GM20000 (cell line): ENCODE measurements at regions not wholly inside any gene's neighbourhood (a gene's known extent, or its start where the extent isn't known, plus 50 kb on each side); places are given as distances from the start of the nearest gene placed in this dataset.

ENCODE experiments used
- DNase-seq: peaks from one replicate; pipeline ENCODE4 v3.0.0; 2012; ENCODE audit warnings: low spot score
- CTCF ChIP-seq: IDR thresholded peaks from 2 replicates; pipeline ENCODE4 v1.5.1; 2012; ENCODE audit warnings: mild to moderate bottlenecking, control low read depth; ENCODE audit errors: extremely low read depth, missing control alignments

GRCh38 chr2:128689971-128690370 is 371.3 kb upstream of the HS6ST1 start:
- TF ChIP-seq CTCF: no peak
- no peak for DNase-seq

- TF ChIP-seq CTCF: no peak
- no peak for DNase-seq
These were observed 371.8 kb upstream of the HS6ST1 start for GRCh38 chr2:128690431-128690830.

- DNase-seq: peak; percentile 12
- TF ChIP-seq CTCF: no peak
These were observed 372.2 kb upstream of the HS6ST1 start for GRCh38 chr2:128690869-128691268.

- no peak for DNase-seq
- TF ChIP-seq CTCF: no peak
These were observed 372.9 kb upstream of the HS6ST1 start for GRCh38 chr2:128691526-128691925.

GRCh38 chr2:128692895-128693742 is 374.5 kb upstream of the HS6ST1 start:
- no peak for DNase-seq
- no peak for TF ChIP-seq CTCF

- TF ChIP-seq CTCF: no peak
- no peak for DNase-seq
These were observed 375.0 kb upstream of the HS6ST1 start for GRCh38 chr2:128693743-128694029.

GRCh38 chr2:128695646-128696220 is 377.1 kb upstream of the HS6ST1 start:
- no peak for DNase-seq
- no peak for TF ChIP-seq CTCF
